ENCODE measurements at regions not wholly inside any gene's neighbourhood (a gene's known extent, or its start where the extent isn't known, plus 50 kb on each side); places are given as distances from the start of the nearest gene placed in this dataset.

GRCh38 chr5:90182726-90183125 is 226.8 kb downstream of the CETN3 start:
- Histone ChIP-seq H4K8ac (ENCODE audit: extremely low read depth, insufficient read depth, low read length) (no peak overlapping the region), H3K27ac (ENCODE audit: low read depth, low read length) (no peak overlapping the region), H3K4ac (replicated peaks; ENCODE audit: insufficient read length, low read depth, low read length) (no peak overlapping the region), H3K14ac (ENCODE audit: insufficient read length) (no peak overlapping the region), H3K36me3 (ENCODE audit: control insufficient read depth in 2 of 4, insufficient read depth in 4 of 4, low read length in 3 of 4) (no peaks in the 10 kb centered on the region), H4K91ac (replicated peaks; ENCODE audit: insufficient read length, low read length) (no peak overlapping the region), H3K27me3 (replicated peaks in 1 of 4; ENCODE audit: control insufficient read depth in 3 of 4, extremely low read depth in 1 of 4, insufficient read depth in 3 of 4, low read length in 3 of 4) (peaks cover 0 to 1% (median 0%) of the 10 kb centered on the region in 4 experiments; a peak in 1 of 7 replicates), H3K23ac (ENCODE audit: insufficient read length) (no peak overlapping the region), H2BK12ac (ENCODE audit: low read depth, low read length) (no peak overlapping the region), H3K9me3 (ENCODE audit: insufficient read depth in 2 of 2, low read depth in 1 of 2, low read length in 1 of 2) (no peaks in the 10 kb centered on the region), H4K5ac (ENCODE audit: insufficient read length, low read depth, low read length) (no peak overlapping the region), H3K9ac (replicated peaks in 1 of 4; ENCODE audit: extremely low read depth in 1 of 4, low read depth in 3 of 4, low read length in 3 of 4) (no peak overlapping the region), H2AFZ (ENCODE audit: low read length) (no peak overlapping the region), H3K4me1 (replicated peaks in 1 of 4; ENCODE audit: control insufficient read depth in 3 of 4, insufficient read depth in 4 of 4, low read length in 3 of 4) (no peaks in the 10 kb centered on the region), H2BK120ac (replicated peaks; ENCODE audit: low read depth, low read length) (no peak overlapping the region), H3K23me2 (ENCODE audit: low read depth, low read length) (no peaks in the 10 kb centered on the region), H2BK20ac (ENCODE audit: low read length) (no peak overlapping the region), H3K79me1 (ENCODE audit: low read depth, low read length) (no peaks in the 10 kb centered on the region), H3K18ac (ENCODE audit: extremely low read depth, low read length) (no peak overlapping the region), H2BK15ac (ENCODE audit: low read length) (no peak overlapping the region), H3K4me3 (ENCODE audit: extremely low read depth in 1 of 4, insufficient read depth in 2 of 4, low read depth in 3 of 4, low read length in 4 of 4) (no peak overlapping the region), H2AK5ac (ENCODE audit: low read depth, low read length) (no peak overlapping the region), H4K20me1 (replicated peaks in 1 of 2; ENCODE audit: control insufficient read depth in 1 of 2, insufficient read depth in 2 of 2, low read length in 2 of 2) (no peaks in the 10 kb centered on the region), H3K4me2 (ENCODE audit: insufficient read depth in 1 of 2, low read depth in 2 of 2, low read length in 2 of 2) (no peak overlapping the region), H3K56ac (replicated peaks; ENCODE audit: insufficient read length, low read depth, low read length) (no peak overlapping the region), H2BK5ac (ENCODE audit: low read depth, low read length) (no peak overlapping the region), H3K79me2 (ENCODE audit: control insufficient read depth in 1 of 2, insufficient read depth in 2 of 2, low read length in 2 of 2) (no peaks in the 10 kb centered on the region)
- TF ChIP-seq SIX5 (IDR thresholded peaks at IDR 0.05; ENCODE audit: low read depth, low read length), result no peak
- TF ChIP-seq YY1 (IDR thresholded peaks at IDR 0.05; ENCODE audit: low read depth, low read length), result no peak
- no peak for TF ChIP-seq SAP30 (IDR thresholded peaks at IDR 0.05; ENCODE audit: insufficient read depth, insufficient replicate concordance, low read length)
- TF ChIP-seq HDAC2 (IDR thresholded peaks at IDR 0.05; ENCODE audit: borderline replicate concordance in 1 of 2, low read depth in 2 of 2, low read length in 2 of 2), result no peak
- TF ChIP-seq EGR1 (IDR thresholded peaks at IDR 0.05; ENCODE audit: borderline replicate concordance, low read depth, low read length), result no peak
- TF ChIP-seq RBBP5 (IDR thresholded peaks at IDR 0.05; ENCODE audit: borderline replicate concordance, low read depth, low read length), result no peak
- TF ChIP-seq BCL11A (IDR thresholded peaks at IDR 0.05; ENCODE audit: low read depth in 2 of 2, low read length in 2 of 2), result no peak
- ChIA-PET POLR2A (ENCODE audit: partially characterized antibody) (no interaction called here), CTCF (ENCODE audit: partially characterized antibody) (interaction anchor here (0.6 to 1.6 kb wide), 5 partner anchors 9 to 968 kb away, joined by 3 to 4 read pairs (median 3); no protein-coding TSS in a partner anchor)
- DNase-seq (ENCODE audit: low read depth in 1 of 2, low spot score in 2 of 2) (no peak), FAIRE-seq (no peak)
- 85% methylated on average over 1 of the region's 1 CpG; no CpG with 5 or more reads in 1 of the 2 experiments for WGBS, 2 experiments (ENCODE audit: extremely low coverage in 1 of 2, insufficient coverage in 1 of 2, insufficient read length in 1 of 2, insufficient replicate concordance in 2 of 2, low coverage in 1 of 2, low lambda C conversion rate in 2 of 2, missing lambda C conversion rate in 1 of 2)
